Tibial nerve (tissue), 3 donors: ENCODE measurements at regions not wholly inside any gene's neighbourhood (a gene's known extent, or its start where the extent isn't known, plus 50 kb on each side); places are given as distances from the start of the nearest gene placed in this dataset.

Experiments used
- CTCF ChIP-seq, 5 experiments: fragments of 200-600 bp in 3 of 5; fragments of 450-650 bp in 2 of 5; sonication (generic) in 3 of 5; IDR thresholded peaks; one replicate each; pipeline ENCODE4 v1.5.1; 2016 to 2019; ENCODE audit warnings: antibody characterized with exemption in 5 of 5, mild to moderate bottlenecking in 3 of 5, moderate library complexity in 2 of 5
- POLR2A ChIP-seq, 2 donors: fragments of 450-650 bp; IDR thresholded peaks; one replicate each; pipeline ENCODE4 v1.6.1; 2017; ENCODE audit warnings: antibody characterized with exemption in 2 of 2, mild to moderate bottlenecking in 2 of 2, moderate library complexity in 2 of 2

DNA sequence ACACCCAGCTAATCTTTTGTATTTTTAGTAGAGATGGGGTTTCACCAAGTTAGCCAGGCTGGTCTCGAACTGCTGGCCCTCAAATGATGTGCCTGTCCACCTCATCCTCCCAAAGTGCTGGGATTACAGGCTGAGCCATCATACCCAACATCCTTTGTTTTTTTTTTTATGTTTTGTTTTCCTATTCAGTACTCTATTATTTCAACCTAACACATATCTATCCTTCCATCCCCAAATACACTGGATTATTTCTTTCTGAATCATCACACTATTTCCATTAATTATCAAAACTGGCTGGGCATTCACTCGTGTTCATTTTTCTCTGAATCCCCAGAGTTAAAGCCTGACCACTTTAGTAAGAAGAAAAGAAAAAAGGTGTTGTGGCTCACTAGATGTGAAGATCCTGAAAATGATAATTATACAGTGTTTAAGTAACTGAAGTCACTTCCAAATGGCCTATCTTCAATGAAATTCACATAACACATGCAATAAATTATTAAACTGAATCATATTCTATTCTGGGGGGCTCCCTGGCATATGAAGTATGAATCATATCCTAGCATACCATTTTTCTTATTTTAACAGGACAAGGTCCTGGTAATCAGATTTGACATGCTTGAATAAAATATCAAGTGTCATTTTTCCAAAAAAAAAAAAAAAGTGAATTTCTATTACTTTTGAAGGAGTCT lies 1754.2 kb downstream of the BRINP3 start:
- TF ChIP-seq CTCF (IDR thresholded peaks at IDR 0.05) = no peak
- TF ChIP-seq POLR2A (IDR thresholded peaks at IDR 0.05) = no peak
